HEK293 (cell line): ENCODE measurements at regions not wholly inside any gene's neighbourhood (a gene's known extent, or its start where the extent isn't known, plus 50 kb on each side); places are given as distances from the start of the nearest gene placed in this dataset.

Experiments
- CTCF ChIA-PET: fragments of 350-600 bp; formaldehyde crosslinking; extraction: SDS; loops from one replicate; lab custom pipeline; 2021; ENCODE audit warnings: antibody characterized with exemption; lab: Yijun Ruan, JAX
- POLR2A ChIA-PET: fragments of 300-600 bp; formaldehyde crosslinking; extraction: SDS; loops from one replicate; lab custom pipeline; 2020; ENCODE audit warnings: antibody characterized with exemption, inconsistent platforms; lab: Yijun Ruan, JAX
- H3K27ac ChIP-seq: fragments of 200-500 bp; sonication (Bioruptor generic); 2 replicates; pipeline ENCODE4 v1.5.1; 2014; ENCODE audit warnings: low read depth, low read length, control low read depth, inconsistent platforms; ENCODE audit errors: extremely low read depth
- H3K36me3 ChIP-seq, 2 experiments: fragments of 200-500 bp in 1 of 2; sonication (Bioruptor generic) in 1 of 2; 1 replicate in 1 of 2; 2 replicates in 1 of 2; pipeline ENCODE4 v1.5.1; 2014 to 2017; ENCODE audit warnings: inconsistent platforms in 2 of 2, low read length in 2 of 2; ENCODE audit not compliant: control insufficient read depth in 2 of 2, insufficient read depth in 1 of 2
- H3K4me1 ChIP-seq: fragments of 200-500 bp; sonication (Bioruptor generic); 2 replicates; pipeline ENCODE4 v1.5.1; 2014; ENCODE audit warnings: mild to moderate bottlenecking, low read length, inconsistent platforms; ENCODE audit not compliant: control insufficient read depth, insufficient read depth
- H3K4me3 ChIP-seq: 2 replicates; pipeline ENCODE4 v1.5.1; 2011; ENCODE audit warnings: low read depth, mild to moderate bottlenecking, control low read depth, low read length, moderate library complexity
- H3K9me3 ChIP-seq: fragments of 200-500 bp; sonication (Bioruptor generic); 2 replicates; pipeline ENCODE4 v1.5.1; 2014; ENCODE audit warnings: low read depth, low read length, inconsistent platforms; ENCODE audit not compliant: control insufficient read depth, insufficient read depth
- INSM2 ChIP-seq: fragments of 450-650 bp; formaldehyde crosslinking; IDR thresholded peaks from 2 replicates; pipeline ENCODE4 v1.5.1; 2016; ENCODE audit warnings: missing biosample characterization, missing genetic modification characterization
- YY1 ChIP-seq: fragments of 450-650 bp; formaldehyde crosslinking; IDR thresholded peaks from 2 replicates; pipeline ENCODE4 v1.5.1; 2018; ENCODE audit warnings: missing biosample characterization, missing genetic modification characterization
- ZBTB17 ChIP-seq: fragments of 450-650 bp; formaldehyde crosslinking; IDR thresholded peaks from 2 replicates; pipeline ENCODE4 v1.5.1; 2016; ENCODE audit warnings: missing biosample characterization, missing genetic modification characterization
- ZEB2 ChIP-seq: fragments of 450-650 bp; formaldehyde crosslinking; IDR thresholded peaks from 2 replicates; pipeline ENCODE4 v1.5.1; 2016; ENCODE audit warnings: missing biosample characterization, missing genetic modification characterization
- ZFP3 ChIP-seq: fragments of 450-650 bp; formaldehyde crosslinking; IDR thresholded peaks from 2 replicates; pipeline ENCODE4 v1.5.1; 2016; ENCODE audit warnings: low read depth, missing biosample characterization, missing genetic modification characterization
- ZNF10 ChIP-seq: fragments of 450-650 bp; formaldehyde crosslinking; IDR thresholded peaks from 2 replicates; pipeline ENCODE4 v1.5.1; 2017; ENCODE audit warnings: missing biosample characterization, missing genetic modification characterization
- ZNF114 ChIP-seq: fragments of 450-650 bp; formaldehyde crosslinking; IDR thresholded peaks from 2 replicates; pipeline ENCODE4 v1.5.0; 2017; ENCODE audit warnings: missing biosample characterization, missing genetic modification characterization
- ZNF324 ChIP-seq: fragments of 450-650 bp; formaldehyde crosslinking; IDR thresholded peaks from 2 replicates; pipeline ENCODE4 v1.5.1; 2016; ENCODE audit warnings: missing biosample characterization, missing genetic modification characterization
- ZNF335 ChIP-seq: fragments of 450-650 bp; formaldehyde crosslinking; conservative IDR thresholded peaks from 2 replicates; pipeline ENCODE4 v1.5.1; 2016; ENCODE audit warnings: missing biosample characterization, missing genetic modification characterization
- ZNF366 ChIP-seq: fragments of 450-650 bp; formaldehyde crosslinking; conservative IDR thresholded peaks from 2 replicates; pipeline ENCODE4 v1.5.1; 2016; ENCODE audit warnings: missing biosample characterization, missing genetic modification characterization
- ZNF37A ChIP-seq: fragments of 450-650 bp; IDR thresholded peaks from 2 replicates; pipeline ENCODE4 v1.5.1; 2018; ENCODE audit warnings: missing biosample characterization, missing genetic modification characterization
- ZNF394 ChIP-seq: fragments of 450-650 bp; formaldehyde crosslinking; IDR thresholded peaks from 2 replicates; pipeline ENCODE4 v1.5.1; 2016; ENCODE audit warnings: missing biosample characterization, missing genetic modification characterization, mild to moderate bottlenecking, moderate library complexity, borderline replicate concordance
- ZNF426 ChIP-seq: fragments of 450-650 bp; formaldehyde crosslinking; IDR thresholded peaks from 2 replicates; pipeline ENCODE4 v1.5.1; 2017; ENCODE audit warnings: missing biosample characterization, missing genetic modification characterization, mild to moderate bottlenecking, inconsistent platforms, moderate library complexity
- ZNF48 ChIP-seq: fragments of 450-650 bp; formaldehyde crosslinking; IDR thresholded peaks from 2 replicates; pipeline ENCODE4 v1.5.1; 2016; ENCODE audit warnings: missing biosample characterization, missing genetic modification characterization
- ZNF580 ChIP-seq: fragments of 450-650 bp; formaldehyde crosslinking; IDR thresholded peaks from 2 replicates; pipeline ENCODE4 v1.5.1; 2016; ENCODE audit warnings: missing biosample characterization, missing genetic modification characterization
- ZNF610 ChIP-seq: fragments of 450-650 bp; formaldehyde crosslinking; IDR thresholded peaks from 2 replicates; pipeline ENCODE4 v1.5.1; 2016; ENCODE audit warnings: missing biosample characterization, missing genetic modification characterization, borderline replicate concordance
- ZNF645 ChIP-seq: fragments of 450-650 bp; formaldehyde crosslinking; IDR thresholded peaks from 2 replicates; pipeline ENCODE4; 2016; ENCODE audit warnings: missing biosample characterization, missing genetic modification characterization
- ZNF76 ChIP-seq: fragments of 450-650 bp; formaldehyde crosslinking; IDR thresholded peaks from 2 replicates; pipeline ENCODE4; 2016; ENCODE audit warnings: low read depth, missing biosample characterization, missing genetic modification characterization, borderline replicate concordance
- ZNF791 ChIP-seq: fragments of 450-650 bp; formaldehyde crosslinking; IDR thresholded peaks from 2 replicates; pipeline ENCODE4 v1.5.1; 2016; ENCODE audit warnings: missing biosample characterization, missing genetic modification characterization
- ZSCAN16 ChIP-seq: fragments of 450-650 bp; formaldehyde crosslinking; IDR thresholded peaks from 2 replicates; pipeline ENCODE4 v1.5.1; 2016; ENCODE audit warnings: missing biosample characterization, missing genetic modification characterization
- TF ChIP-seq, protein P1 (sequence below): fragments of 450-650 bp; formaldehyde crosslinking; IDR thresholded peaks from 2 replicates; pipeline ENCODE4 v1.5.1; 2016; ENCODE audit warnings: missing biosample characterization, missing genetic modification characterization
- TF ChIP-seq, protein P2 (sequence below): fragments of 450-650 bp; IDR thresholded peaks from 2 replicates; pipeline ENCODE4 v1.5.1; 2018; ENCODE audit warnings: missing biosample characterization, mild to moderate bottlenecking, missing genetic modification characterization
- TF ChIP-seq, protein P3 (sequence below): sonication (generic); formaldehyde crosslinking; IDR thresholded peaks from 2 replicates; pipeline ENCODE4 v1.8.1; 2022; ENCODE audit warnings: mild to moderate bottlenecking, moderate library complexity, missing genetic modification reagents

GRCh38 chr21:17673261-17674020 lies 60.7 kb upstream of the BTG3 start:
- CTCF ChIA-PET = interaction anchor here (1.2 to 1.3 kb wide), 4 partner anchors 13 to 258 kb away, joined by 3 to 9 read pairs (median 4); no protein-coding TSS in a partner anchor
- no peaks in the 10 kb centered on the region for H3K4me1 ChIP-seq
- no peaks in the 10 kb centered on the region for H3K9me3 ChIP-seq
- H3K4me3 ChIP-seq = no peak overlapping the region
- POLR2A ChIA-PET = no interaction called here
- no peaks in the 10 kb centered on the region for H3K36me3 ChIP-seq
- TF ChIP-seq ZNF324 (tag by site-specific recombination) (no peak), ZNF645 (tag by site-specific recombination) (no peak), ZNF580 (tag by site-specific recombination) (no peak), ZFP3 (tag by site-specific recombination) (no peak), ZNF114 (no peak)
- TF ChIP-seq, all 188 proteins: peak for 0
- H3K27ac ChIP-seq = no peak overlapping the region

GRCh38 chr21:17671733-17672132 lies 59.0 kb upstream of the BTG3 start:
- Histone ChIP-seq H3K27ac (no peak overlapping the region), H3K4me1 (no peaks in the 10 kb centered on the region)
- TF ChIP-seq ZNF10 (tag by site-specific recombination) = no peak
- TF ChIP-seq ZNF426 (tag by site-specific recombination) = no peak
- no peak for TF ChIP-seq ZSCAN16 (tag by site-specific recombination)
- TF ChIP-seq, protein P1, sequence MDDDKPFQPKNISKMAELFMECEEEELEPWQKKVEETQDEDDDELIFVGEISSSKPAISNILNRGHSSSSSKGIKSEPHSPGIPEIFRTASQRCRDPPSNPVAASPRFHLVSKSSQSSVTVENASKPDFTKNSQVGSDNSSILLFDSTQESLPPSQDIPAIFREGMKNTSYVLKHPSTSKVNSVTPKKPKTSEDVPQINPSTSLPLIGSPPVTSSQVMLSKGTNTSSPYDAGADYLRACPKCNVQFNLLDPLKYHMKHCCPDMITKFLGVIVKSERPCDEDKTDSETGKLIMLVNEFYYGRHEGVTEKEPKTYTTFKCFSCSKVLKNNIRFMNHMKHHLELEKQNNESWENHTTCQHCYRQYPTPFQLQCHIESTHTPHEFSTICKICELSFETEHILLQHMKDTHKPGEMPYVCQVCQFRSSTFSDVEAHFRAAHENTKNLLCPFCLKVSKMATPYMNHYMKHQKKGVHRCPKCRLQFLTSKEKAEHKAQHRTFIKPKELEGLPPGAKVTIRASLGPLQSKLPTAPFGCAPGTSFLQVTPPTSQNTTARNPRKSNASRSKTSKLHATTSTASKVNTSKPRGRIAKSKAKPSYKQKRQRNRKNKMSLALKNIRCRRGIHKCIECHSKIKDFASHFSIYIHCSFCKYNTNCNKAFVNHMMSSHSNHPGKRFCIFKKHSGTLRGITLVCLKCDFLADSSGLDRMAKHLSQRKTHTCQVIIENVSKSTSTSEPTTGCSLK (tag by site-specific recombination) = no peak
- TF ChIP-seq ZNF791 (tag by site-specific recombination) = no peak
- no peak for TF ChIP-seq ZBTB17 (tag by site-specific recombination)
- no peak for TF ChIP-seq ZNF394 (tag by site-specific recombination)
- no peak for TF ChIP-seq ZEB2 (tag by site-specific recombination)
- TF ChIP-seq ZNF366 (tag by site-specific recombination) = no peak
- no peak for TF ChIP-seq ZNF610 (tag by site-specific recombination)
- no peak for TF ChIP-seq ZNF37A (tag by site-specific recombination)
- no peak for TF ChIP-seq YY1 (tag by site-specific recombination)
- no peak for TF ChIP-seq ZNF48
- no peak for TF ChIP-seq ZFP3 (tag by site-specific recombination)
- TF ChIP-seq INSM2 (tag by site-specific recombination) = no peak
- TF ChIP-seq, protein P2, sequence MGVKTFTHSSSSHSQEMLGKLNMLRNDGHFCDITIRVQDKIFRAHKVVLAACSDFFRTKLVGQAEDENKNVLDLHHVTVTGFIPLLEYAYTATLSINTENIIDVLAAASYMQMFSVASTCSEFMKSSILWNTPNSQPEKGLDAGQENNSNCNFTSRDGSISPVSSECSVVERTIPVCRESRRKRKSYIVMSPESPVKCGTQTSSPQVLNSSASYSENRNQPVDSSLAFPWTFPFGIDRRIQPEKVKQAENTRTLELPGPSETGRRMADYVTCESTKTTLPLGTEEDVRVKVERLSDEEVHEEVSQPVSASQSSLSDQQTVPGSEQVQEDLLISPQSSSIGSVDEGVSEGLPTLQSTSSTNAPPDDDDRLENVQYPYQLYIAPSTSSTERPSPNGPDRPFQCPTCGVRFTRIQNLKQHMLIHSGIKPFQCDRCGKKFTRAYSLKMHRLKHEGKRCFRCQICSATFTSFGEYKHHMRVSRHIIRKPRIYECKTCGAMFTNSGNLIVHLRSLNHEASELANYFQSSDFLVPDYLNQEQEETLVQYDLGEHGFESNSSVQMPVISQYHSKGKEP (tag by site-specific recombination) = no peak
- TF ChIP-seq, protein P3, sequence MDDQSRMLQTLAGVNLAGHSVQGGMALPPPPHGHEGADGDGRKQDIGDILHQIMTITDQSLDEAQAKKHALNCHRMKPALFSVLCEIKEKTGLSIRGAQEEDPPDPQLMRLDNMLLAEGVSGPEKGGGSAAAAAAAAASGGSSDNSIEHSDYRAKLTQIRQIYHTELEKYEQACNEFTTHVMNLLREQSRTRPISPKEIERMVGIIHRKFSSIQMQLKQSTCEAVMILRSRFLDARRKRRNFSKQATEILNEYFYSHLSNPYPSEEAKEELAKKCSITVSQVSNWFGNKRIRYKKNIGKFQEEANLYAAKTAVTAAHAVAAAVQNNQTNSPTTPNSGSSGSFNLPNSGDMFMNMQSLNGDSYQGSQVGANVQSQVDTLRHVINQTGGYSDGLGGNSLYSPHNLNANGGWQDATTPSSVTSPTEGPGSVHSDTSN (CRISPR knock-in tag) = no peak
- no peak for TF ChIP-seq ZNF76 (tag by site-specific recombination)
- no peak for TF ChIP-seq ZNF335 (tag by site-specific recombination)
- TF ChIP-seq, all 188 proteins: peak for 0
- no peaks in the 10 kb centered on the region for H3K9me3 ChIP-seq
- CTCF ChIA-PET = no interaction called here
- H3K36me3 ChIP-seq = no peaks in the 10 kb centered on the region
- POLR2A ChIA-PET = no interaction called here
- H3K4me3 ChIP-seq = no peak overlapping the region
